ENCODE measurements at regions not wholly inside any gene's neighbourhood (a gene's known extent, or its start where the extent isn't known, plus 50 kb on each side); places are given as distances from the start of the nearest gene placed in this dataset.
"Not testable (repeated sequence)": the region's sequence is repeated elsewhere in the genome, so short reads cannot be mapped to it uniquely, and the experiment has no call there.

- no peak for DNase-seq (ENCODE audit: low read depth, low spot score)
Observed at GRCh38 chr2:212871597-212871996, 279.8 kb downstream of the IKZF2 start.

GRCh38 chr2:212864186-212864585 lies 287.2 kb downstream of the IKZF2 start:
- DNase-seq (ENCODE audit: low read depth, low spot score) = no peak

DNA sequence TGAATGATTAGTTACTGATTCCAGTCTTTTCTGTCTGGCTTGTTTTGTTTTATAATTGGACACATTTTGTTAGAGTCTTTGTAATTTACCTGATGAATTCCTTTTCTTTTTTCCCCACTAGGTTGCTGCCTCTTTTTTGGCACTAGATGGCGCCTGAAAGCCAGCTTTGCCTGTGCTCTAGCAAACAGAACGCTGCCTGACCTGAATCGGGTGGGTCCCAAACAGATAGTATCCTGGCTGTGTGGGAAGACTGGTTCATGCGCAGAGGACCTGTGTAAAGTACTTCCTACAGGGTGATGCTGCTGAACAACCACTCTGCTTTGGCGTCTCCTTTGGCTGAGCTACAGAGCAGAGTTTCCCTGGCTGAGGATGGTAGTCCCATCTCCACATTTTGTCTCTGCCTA lies 288.2 kb downstream of the IKZF2 start:
- no peak for DNase-seq (ENCODE audit: low read depth, low spot score)

DNA sequence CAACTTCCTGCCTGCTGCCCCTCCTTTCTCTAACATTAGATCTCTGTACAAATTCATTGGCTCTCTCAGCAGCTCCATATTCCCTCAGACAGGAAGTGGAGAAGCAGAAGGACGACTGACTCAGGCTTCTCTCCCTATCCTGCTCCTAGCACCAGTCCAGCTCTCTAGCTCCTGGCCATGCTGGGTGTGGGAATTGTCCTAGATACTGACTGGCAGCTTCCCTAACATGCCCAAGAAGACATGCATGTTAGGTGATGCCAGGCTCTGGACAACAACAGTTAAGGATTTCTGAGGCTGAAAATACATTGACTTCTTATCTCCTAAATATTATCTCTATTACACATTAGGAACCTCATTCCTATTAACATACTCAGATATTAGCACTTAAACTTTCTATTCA lies 292.9 kb downstream of the IKZF2 start:
- no peak for DNase-seq (ENCODE audit: low read depth, low spot score)

DNA sequence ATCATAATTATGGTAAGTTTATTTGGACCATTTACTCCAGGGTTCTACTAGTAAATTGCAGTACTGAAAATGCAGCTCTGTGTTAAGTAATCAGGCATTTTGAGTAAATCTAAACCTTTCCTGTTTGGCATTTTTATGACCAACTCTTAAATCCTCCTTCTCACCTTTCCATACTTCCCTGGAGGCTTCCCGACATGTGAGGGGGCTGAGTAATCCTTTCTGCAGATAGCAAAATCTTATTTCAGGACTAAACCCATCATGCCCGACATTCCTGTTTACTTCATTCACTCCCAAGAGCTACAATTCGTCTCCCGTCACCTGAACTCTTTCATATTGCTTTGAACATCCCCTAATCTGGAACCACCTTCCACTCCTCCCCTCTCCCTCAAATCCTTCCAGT lies 296.6 kb downstream of the IKZF2 start:
- no peak for DNase-seq (ENCODE audit: low read depth, low spot score)

DNA sequence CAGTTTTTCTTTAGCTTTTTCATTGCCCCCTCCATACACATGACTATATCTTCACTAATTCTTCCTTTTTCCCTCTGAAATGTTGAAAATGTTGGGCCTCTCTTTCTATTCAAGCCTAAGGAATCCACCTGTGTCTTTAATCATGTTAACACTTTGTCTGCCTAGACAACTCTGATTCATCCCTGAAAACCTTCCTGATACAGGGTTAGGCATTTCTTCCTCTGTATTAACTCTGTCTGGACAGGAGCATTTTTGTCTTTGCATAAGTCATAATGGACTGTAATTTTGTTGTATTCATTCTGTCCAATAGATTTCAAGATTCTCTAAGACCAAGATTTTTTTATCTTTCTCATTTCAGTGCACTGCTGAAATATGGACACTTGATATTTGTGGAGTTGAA lies 297.3 kb downstream of the IKZF2 start:
- DNase-seq (ENCODE audit: low read depth, low spot score) = no peak

DNA sequence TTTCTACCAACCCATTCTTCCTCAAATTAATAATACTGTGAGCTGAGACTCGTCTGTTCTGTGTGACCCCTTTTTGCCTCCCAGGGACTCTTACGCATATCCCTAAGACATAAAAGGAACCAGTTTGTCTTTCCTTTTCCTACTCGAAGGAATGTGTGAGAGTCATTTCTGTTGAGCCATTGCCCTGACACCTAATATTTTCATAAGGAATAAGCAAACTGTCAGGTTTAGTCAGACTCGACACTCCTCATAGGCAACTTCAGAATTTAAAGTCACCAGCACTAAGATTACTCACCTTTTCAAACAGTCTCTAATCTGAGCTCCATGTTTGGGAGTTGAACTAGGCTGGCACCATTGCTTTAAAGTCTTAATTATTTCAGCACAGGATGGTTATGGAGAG lies 305.5 kb downstream of the IKZF2 start:
- DNase-seq (ENCODE audit: low read depth, low spot score) = no peak

DNA sequence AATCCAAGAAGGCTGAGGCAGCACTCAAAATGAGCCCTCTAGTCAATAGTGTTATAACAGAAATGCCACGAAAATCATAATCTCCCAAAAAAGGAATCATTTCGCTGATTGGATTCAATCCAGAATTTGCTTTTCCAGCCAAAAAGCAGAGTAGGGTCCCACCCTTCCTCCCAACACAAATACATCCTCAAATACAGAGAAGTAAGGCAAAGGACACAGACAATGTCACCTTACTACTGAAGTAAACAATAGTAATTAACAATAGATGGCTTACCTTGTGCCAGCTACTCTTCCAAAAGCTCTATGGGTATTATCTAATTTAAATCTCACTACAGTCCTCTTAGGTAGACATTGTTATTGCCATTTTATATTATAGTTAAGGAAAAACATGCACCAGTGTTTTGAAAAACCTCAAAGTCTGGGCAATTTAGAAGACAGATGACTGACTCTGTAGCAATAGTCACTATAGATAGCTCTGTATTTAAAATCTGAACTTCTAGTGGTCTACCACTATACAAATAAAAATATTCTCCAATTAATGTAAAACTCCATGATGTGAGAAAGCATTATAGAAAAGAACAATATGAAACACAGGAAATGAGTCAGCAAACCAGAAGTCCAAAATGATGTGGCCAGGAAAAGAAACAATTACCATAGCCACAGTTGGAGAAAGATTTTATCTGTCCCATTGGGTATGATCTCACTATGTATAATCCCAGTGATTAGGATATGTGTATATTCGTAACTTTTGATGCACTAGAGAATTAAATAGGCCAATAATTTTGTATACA lies 305.0 kb upstream of the ERBB4 start:
- no peak for DNase-seq (ENCODE audit: low read depth, low spot score)

GRCh38 chr2:212842544-212843185 lies 304.1 kb upstream of the ERBB4 start:
- DNase-seq (ENCODE audit: low read depth, low spot score) = no peak

DNA sequence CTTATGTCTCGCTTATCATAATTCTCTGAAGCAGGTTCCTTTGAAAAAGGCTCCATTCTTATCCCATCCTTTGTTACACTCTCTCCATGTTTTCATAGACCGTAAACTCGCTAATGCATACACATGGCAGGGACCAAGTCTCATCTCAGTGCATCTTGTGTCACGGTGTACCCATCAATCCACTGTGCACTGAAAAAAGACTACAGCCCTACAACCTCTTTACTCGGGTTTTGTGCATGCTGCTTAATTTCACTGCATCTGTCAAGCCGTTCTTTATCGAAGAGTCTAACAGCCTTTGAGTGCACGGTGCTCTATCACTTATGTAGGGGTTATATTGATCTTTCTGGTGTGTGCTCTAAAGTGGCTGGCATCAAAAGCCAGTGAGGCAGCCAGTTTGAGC lies 302.9 kb upstream of the ERBB4 start:
- no peak for DNase-seq (ENCODE audit: low read depth, low spot score)

DNA sequence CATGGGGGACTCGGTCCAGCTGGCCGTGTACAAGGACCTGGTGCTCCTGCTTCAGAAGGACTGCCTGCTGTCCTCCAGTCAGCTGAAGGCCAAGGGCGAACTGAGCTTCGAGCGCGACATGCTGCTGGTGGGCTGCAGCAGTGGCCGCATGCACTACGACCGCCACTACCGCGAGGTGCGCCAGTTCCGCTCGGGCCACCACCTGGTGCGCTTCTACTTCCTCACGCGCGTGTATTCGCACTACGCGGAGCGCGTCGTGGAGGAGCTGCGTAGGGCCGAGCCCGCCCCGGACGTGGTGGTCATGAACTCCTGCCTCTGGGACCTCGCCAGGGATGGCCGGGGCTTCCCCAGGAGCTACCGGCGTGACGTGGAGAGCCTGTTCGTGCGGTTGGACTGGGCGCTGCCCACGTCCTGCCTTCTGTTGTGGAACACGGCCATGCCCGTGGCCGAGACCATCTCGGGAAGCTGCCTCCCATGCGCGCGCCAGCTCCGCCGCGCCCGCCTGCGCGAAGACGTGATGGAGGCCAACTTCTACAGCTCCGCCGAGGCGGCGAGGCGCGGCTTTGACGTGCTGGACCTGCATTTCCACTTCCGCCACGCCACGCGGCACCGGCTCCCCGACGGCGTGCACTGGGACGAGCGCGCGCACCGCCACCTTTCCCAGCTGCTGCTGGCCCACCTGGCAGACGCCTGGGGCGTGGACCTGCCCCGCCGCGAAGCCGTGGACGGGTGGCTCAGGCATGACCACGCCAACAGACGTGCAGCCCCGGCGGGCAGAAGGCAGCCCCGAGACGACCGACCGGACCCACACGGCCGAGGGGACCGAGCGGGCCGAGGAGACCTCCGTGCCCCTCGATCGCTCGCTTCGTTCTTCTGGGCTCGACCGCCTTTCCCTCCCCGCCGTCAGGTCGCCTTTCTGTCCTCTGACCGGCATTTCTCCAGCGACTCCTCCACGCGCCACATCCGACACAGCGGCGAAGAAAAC lies 293.9 kb upstream of the ERBB4 start:
- DNase-seq (ENCODE audit: low read depth, low spot score) = no peak

DNA sequence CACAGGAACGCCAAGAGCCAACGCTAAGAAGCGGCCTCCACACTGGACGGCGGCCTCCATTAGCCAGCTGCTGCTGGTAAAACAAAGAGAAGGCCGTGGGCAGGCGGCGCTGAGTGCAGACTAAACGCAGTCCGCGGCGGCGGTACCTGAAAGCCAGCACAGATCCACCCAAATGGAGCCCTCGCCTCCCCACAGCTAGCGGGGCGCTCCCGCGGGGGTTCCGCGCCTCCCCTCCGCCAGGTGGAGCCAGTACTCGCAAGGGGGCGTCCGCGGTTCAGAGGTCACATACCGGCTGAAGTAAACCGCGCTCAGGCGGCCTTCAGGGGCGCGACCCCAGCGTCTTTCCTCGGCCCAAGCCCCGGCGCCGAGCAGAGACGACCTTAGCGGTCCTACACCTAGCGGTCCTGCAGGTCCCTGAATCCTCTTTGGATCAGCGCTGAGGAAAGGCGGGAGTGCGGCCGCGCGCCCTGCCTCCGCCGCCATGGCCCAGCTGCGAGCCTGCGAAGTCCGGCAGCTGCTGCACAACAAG lies 293.1 kb upstream of the ERBB4 start:
- DNase-seq (ENCODE audit: low read depth, low spot score) = no peak

DNA sequence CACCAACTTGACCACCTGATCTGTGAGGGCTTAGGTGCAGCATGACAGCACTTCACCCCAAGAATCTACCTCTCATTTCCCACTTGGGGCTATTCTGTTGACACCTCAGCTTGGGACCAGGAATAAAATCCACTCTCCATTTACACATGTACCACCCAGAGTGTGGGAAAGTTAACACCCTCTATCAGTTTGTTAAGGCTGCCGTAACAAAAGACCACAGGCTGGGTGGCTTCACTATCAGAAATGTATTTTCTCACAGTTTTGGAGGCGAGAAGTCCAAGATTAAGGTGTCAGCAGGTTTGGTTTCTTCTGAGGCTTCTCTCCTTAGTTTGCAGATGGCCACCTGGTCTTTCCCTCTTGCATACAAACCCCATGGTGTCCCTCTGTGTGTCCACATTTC lies 277.7 kb upstream of the ERBB4 start:
- DNase-seq (ENCODE audit: low read depth, low spot score) = no peak

DNA sequence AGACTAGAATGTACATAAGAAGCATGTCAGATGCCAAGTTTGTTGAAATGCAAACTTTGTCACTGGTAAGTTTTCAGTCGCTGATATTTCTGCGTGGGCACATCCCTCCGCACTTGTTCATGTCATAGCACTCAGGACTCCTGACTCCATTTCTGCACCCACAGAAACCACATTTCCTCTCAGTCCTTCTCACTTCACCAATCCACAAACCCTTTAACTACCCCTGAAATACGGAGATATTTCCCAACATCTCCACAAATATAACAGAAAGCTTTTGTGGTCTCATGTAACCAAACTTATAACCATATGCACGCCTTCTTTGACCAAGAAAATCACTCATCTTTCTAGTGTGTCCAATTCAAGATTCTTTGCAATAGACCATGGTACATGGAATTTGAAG lies 276.9 kb upstream of the ERBB4 start:
- no peak for DNase-seq (ENCODE audit: low read depth, low spot score)

- no peak for DNase-seq (ENCODE audit: low read depth, low spot score)
Observed at GRCh38 chr2:212814941-212815340, 276.3 kb upstream of the ERBB4 start.

DNA sequence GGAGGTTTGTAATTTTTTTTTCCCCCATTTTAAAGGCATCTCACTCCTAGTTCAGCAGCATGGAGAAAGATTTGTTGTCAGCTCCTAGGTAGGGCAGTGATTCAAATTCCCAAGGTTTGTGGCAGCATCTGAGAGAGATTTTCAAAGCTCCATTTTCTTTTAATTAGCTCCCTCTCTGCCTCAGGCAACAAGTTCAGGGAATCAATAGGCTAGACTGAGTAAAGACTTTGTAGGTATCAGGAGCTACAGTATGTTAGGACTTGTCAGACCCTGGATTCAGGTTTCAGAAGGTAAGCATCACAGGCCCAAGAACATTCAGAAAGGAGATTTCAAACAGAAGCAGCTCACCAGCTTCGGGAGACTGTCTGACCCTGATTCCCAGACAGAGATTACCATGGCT lies 273.3 kb upstream of the ERBB4 start:
- no peak for DNase-seq (ENCODE audit: low read depth, low spot score)

DNA sequence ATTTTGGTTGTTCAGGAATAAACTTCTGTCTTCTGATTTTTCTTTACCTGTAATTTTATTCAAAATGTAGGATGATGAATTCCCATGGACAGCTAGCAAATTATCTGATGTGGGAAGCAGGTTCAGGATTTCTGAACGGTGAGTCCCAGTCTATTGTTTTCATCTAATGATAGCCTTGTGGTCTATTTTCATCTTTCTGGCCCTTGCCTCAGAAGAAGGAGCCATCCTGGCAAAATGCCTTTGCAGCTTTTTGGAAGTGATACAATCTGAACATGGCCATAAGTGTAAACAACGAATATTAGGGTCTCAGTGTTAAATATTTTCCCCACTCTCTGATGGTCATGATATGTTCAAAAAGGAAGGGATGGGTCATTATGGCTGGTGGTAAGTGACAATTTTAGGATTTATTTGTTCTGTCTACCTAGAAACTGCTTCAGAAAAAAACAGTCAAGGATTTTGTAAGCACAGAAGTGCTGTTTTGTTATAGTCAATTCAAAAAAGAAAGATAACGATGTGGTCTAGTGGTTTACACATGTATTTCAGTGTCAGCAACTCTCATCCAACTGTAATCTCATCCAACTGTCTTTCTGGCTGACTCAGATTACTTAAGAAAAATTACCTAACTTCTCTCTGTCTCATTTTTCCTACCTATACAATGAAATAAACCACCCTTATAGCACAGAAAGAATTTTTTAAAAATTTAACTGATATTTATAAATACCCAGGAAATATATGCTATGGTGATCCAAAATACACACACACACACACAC lies 272.6 kb upstream of the ERBB4 start:
- no peak for DNase-seq (ENCODE audit: low read depth, low spot score)

DNA sequence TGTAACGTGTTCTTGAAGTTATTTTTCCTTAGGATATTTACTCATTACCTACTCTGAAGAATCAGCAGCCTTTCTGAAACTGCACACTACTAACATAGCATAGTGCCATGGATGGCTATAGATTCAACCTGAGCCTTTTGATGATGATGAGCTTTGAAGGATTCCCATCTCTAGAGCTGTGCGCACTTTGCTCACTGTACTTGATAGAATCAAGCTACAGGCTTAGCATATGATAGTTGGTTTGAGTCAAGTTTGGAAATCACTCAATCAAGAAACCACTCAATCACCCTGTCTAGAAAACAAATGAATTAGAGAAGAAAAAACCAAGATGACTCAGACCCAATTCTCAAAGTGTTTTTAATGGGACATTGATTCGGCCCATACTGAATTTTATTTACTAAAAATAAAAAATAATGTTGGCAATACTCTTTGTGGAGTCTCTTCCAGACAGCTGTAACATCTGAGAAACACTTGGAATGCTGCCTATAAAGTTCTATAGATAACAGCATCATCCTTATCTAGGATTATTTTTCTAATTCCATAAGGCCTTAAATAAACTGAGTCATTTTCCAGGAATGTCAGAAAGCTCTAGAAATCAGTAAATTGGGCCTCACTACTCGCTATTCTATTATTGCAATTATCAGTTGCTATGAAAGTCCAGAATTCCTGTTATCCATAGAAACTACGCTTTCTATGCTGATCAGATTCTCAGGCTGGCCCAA lies 259.0 kb upstream of the ERBB4 start:
- DNase-seq (ENCODE audit: low read depth, low spot score) = no peak

GRCh38 chr2:212794471-212794870 lies 255.9 kb upstream of the ERBB4 start:
- no peak for DNase-seq (ENCODE audit: low read depth, low spot score)

DNA sequence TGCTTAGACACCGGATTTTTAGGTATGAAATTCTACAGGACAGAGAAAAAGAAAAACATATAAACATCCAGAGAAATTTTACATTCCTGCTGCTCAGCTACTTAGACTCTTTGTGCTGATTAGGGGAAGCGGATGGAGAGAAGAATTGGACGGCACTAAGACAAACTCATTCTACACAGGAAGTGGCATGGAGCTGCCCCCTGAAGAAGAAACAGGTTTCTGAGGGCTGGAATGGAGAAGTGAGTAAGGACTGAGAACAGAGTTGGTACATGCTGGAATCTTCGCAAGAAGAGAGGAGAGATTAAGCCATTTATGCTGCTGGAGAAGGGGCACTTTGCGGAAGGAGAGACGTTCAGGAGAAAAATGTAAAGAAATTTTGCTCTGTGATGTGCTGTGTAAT lies 253.0 kb upstream of the ERBB4 start:
- no peak for DNase-seq (ENCODE audit: low read depth, low spot score)

GRCh38 chr2:212786088-212786487 lies 247.5 kb upstream of the ERBB4 start:
- not testable (repeated sequence) for DNase-seq (ENCODE audit: low read depth, low spot score)

Measured in brain pericyte (primary cell).